ENCODE measurements at regions not wholly inside any gene's neighbourhood (a gene's known extent, or its start where the extent isn't known, plus 50 kb on each side); places are given as distances from the start of the nearest gene placed in this dataset.
A peak's percentile ranks its signal among the peaks of the same experiment; 100 is the strongest.

- TF ChIP-seq POLR2A (IDR thresholded peaks at IDR 0.05) (no peak), CTCF (IDR thresholded peaks at IDR 0.05) (peak; percentile 75 to 93 (median 91))
Measured at GRCh38 chr4:177250056-177250696, 59.5 kb upstream of the NEIL3 start.

All from adrenal gland (tissue), 5 donors.